DMS53 treated with DMSO at 0.1 percent for 48 hours (cell line): ENCODE measurements at regions not wholly inside any gene's neighbourhood (a gene's known extent, or its start where the extent isn't known, plus 50 kb on each side); places are given as distances from the start of the nearest gene placed in this dataset.

ENCODE experiments used
- DNase-seq: peaks from one replicate; lab custom pipeline; 2025; ENCODE audit not compliant: unreplicated experiment; lab: John Stamatoyannopoulos, UW

- no peak for DNase-seq
These were observed 78.4 kb upstream of the NKD1 start for GRCh38 chr16:50469744-50470321.

- no peak for DNase-seq
These were observed 79.0 kb upstream of the NKD1 start for GRCh38 chr16:50469121-50469743.

GRCh38 chr16:50468749-50469078 lies 79.5 kb upstream of the NKD1 start:
- no peak for DNase-seq

GRCh38 chr16:50467943-50468748 lies 80.0 kb upstream of the NKD1 start:
- DNase-seq = peak; percentile 68

- DNase-seq = no peak
These were observed 80.6 kb upstream of the NKD1 start for GRCh38 chr16:50467559-50467942.

GRCh38 chr16:50466170-50466569 lies 82.0 kb upstream of the NKD1 start:
- DNase-seq = no peak

- no peak for DNase-seq
These were observed 83.6 kb upstream of the NKD1 start for GRCh38 chr16:50464325-50465290.

GRCh38 chr16:50463581-50464324 lies 84.4 kb upstream of the NKD1 start:
- no peak for DNase-seq

- DNase-seq = no peak
These were observed 85.2 kb upstream of the NKD1 start for GRCh38 chr16:50462793-50463507.

GRCh38 chr16:50461400-50461760 lies 86.8 kb upstream of the NKD1 start:
- no peak for DNase-seq

- no peak for DNase-seq
These were observed 87.4 kb upstream of the NKD1 start for GRCh38 chr16:50460538-50461399.

GRCh38 chr16:50459496-50460080 lies 88.6 kb upstream of the NKD1 start:
- no peak for DNase-seq

- DNase-seq = peak; percentile 31
These were observed 89.3 kb upstream of the NKD1 start for GRCh38 chr16:50458667-50459495.

- no peak for DNase-seq
These were observed 89.2 kb upstream of the BRD7 start for GRCh38 chr16:50457979-50458491.

- DNase-seq = no peak
These were observed 88.6 kb upstream of the BRD7 start for GRCh38 chr16:50457423-50457822.

- DNase-seq = no peak
These were observed 86.6 kb upstream of the BRD7 start for GRCh38 chr16:50455288-50455845.

GRCh38 chr16:50453446-50453845 lies 84.7 kb upstream of the BRD7 start:
- DNase-seq = no peak
